GM12892 (cell line): ENCODE measurements at regions not wholly inside any gene's neighbourhood (a gene's known extent, or its start where the extent isn't known, plus 50 kb on each side); places are given as distances from the start of the nearest gene placed in this dataset.

ENCODE experiments used
- POLR2A ChIP-seq: IDR thresholded peaks from 2 replicates; pipeline ENCODE4 v1.6.1; 2011; ENCODE audit warnings: low read depth, low read length, control low read depth
- POLR2AphosphoS5 ChIP-seq: IDR thresholded peaks from 2 replicates; pipeline ENCODE4 v1.6.1; 2011; ENCODE audit warnings: low read depth, low read length, control low read depth
- TAF1 ChIP-seq: IDR thresholded peaks from 2 replicates; pipeline ENCODE4 v1.6.1; 2011; ENCODE audit warnings: low read depth, mild to moderate bottlenecking, control low read depth, low read length, borderline replicate concordance

- TF ChIP-seq POLR2A (no peak), TAF1 (no peak), POLR2AphosphoS5 (no peak)
Measured at GRCh38 chr6:50922579-50923525, 104.2 kb downstream of the TFAP2B start.
